ENCODE measurements at regions not wholly inside any gene's neighbourhood (a gene's known extent, or its start where the extent isn't known, plus 50 kb on each side); places are given as distances from the start of the nearest gene placed in this dataset.

DNA sequence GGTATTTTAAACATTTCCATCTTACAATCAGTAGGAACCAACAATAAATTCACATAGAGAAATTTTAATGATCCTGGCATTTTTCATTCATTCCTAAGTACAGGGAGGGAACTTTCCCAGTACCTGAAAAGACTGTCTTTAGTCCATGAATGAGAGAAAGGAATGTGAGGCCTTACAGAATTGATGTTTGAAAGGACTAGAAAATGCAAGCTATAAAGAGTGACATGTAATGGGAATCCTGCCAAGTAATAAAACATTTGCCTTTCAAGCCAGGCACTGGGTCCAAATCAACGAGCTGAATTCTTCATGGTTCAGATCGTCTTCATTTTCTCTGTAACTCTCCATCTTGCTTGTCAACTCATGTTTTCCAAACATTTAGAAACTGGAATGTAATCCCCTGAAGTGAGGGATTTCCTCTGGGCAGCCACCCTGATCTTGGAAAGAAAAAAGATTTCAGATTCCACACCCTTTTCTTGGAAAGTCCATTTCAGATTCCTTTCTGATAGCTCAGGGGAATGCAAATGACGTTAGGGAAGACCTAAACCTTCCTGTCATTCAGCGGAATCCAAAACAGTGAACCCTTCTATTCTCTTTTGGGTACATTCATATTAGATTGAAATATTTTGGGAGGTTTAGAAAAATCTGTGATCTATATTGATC lies 315.8 kb downstream of the SH3GL2 start:
- DNase-seq = no peak

DNA sequence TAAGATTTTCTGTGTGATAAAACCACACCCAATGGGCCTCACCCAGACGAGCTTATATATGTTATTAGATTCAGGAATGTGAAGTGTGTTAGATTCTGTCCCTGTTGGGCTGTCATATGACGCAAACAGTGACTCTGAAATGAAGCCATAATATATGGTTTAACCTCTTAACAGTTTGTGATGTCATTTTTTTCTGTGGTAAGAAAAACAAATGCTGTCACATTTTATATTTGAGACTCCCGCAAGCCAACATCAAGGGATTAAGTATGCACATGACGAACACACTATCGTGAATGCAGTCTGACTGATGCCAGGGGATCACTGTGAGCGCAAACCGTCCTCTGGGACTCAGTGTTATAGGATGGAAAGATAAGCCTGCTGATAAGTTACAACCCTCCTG lies 321.7 kb downstream of the SH3GL2 start:
- DNase-seq = no peak

DNA sequence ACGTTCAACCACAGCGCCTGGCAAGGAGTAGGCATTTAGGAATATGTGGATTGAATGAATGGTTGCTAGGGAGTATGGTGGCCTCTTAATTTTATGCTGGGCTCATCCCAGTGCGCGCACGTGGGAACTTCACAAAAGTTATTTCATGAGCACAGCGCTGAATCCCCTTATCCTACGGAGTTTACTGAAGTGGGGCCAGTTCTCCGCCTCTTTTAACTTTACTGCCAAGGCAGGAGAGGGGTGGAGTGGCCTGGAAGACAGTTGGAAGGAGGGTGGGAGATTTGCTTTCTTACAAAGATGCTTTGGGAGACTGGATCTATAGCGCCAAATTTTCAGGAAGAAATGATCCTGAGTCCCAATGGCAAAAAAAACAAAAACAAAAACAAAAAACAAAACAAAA lies 326.5 kb downstream of the SH3GL2 start:
- no peak for DNase-seq

DNA sequence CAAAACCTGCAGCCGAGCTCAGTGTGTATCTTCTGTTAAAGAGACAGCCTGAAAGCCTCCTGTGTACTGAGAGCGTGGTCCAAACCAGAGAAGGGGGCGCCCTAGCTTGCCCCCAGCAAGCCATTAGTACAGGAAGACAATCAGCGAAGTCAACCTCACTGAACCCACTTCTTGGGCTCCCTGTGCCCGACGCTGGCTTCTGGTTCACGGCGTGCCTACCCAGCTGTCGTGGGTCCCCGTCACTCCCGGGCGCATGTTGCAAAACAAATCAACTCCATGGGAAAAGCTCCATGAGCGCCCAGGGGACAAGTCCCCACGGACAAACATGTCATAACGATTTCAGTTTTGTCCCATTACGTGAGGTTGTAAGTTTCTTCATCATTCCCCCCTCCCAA lies 326.9 kb downstream of the SH3GL2 start:
- DNase-seq = no peak

GRCh38 chr9:17906176-17906840 lies 327.4 kb downstream of the SH3GL2 start:
- DNase-seq = no peak

GRCh38 chr9:17906841-17907778 lies 328.2 kb downstream of the SH3GL2 start:
- no peak for DNase-seq

GRCh38 chr9:17907779-17908508 lies 329.1 kb downstream of the SH3GL2 start:
- DNase-seq = no peak

GRCh38 chr9:17926246-17926645 lies 347.4 kb downstream of the SH3GL2 start:
- no peak for DNase-seq

- no peak for DNase-seq
Measured at GRCh38 chr9:17927616-17928015, 348.8 kb downstream of the SH3GL2 start.

GRCh38 chr9:17928228-17928627 lies 349.4 kb downstream of the SH3GL2 start:
- DNase-seq = no peak

- no peak for DNase-seq
Measured at GRCh38 chr9:17928768-17929167, 349.9 kb downstream of the SH3GL2 start.

- DNase-seq = no peak
Measured at GRCh38 chr9:17929506-17929905, 350.6 kb downstream of the SH3GL2 start.

- no peak for DNase-seq
Measured at GRCh38 chr9:17930071-17930470, 351.2 kb downstream of the SH3GL2 start.

GRCh38 chr9:17936365-17936764 lies 357.5 kb downstream of the SH3GL2 start:
- no peak for DNase-seq

GRCh38 chr9:17938035-17938655 lies 359.3 kb downstream of the SH3GL2 start:
- DNase-seq = no peak

DNA sequence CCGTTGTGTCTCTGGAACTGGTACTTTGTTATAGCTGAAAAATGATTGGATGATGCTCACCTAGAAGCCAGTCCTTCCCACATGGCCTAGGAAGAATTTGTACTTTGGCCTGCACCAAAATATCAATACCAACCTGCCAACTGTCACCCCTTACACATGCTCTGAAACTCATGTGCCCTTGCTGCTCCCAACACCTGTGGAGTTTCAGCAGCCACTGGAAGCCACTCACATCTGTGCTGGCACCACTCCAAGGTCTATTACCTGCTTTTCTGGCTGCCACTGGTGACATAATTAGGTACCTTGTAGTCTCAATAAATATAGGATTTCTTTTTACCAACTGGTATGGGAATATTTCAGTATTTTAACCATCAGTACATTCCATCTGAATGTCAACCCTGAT lies 363.6 kb downstream of the SH3GL2 start:
- no peak for DNase-seq

- DNase-seq = no peak
Measured at GRCh38 chr9:17955409-17955808, 376.5 kb downstream of the SH3GL2 start.

- no peak for DNase-seq
Measured at GRCh38 chr9:17958363-17958762, 379.5 kb downstream of the SH3GL2 start.

GRCh38 chr9:17962747-17963146 lies 383.9 kb downstream of the SH3GL2 start:
- DNase-seq = no peak

- no peak for DNase-seq
Measured at GRCh38 chr9:17963498-17963897, 384.6 kb downstream of the SH3GL2 start.

DNA sequence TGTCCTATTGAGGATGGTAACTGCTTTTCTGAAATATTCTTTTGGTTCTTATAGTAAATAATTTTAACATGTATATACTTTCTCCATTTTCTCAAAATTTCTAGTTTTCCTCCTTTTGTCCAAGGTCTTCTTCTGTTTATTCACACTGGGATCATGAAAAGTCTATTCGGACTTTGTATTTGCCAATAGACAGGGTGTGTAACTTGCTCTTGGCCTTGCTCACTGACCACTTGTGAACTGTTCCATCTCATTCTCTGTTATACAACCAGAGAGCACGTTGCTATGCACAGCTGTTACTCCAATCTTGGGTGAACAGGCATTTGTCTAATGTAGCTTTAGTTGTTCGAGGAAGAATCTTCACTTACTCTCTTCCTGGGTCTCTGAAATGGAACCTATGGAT lies 388.9 kb downstream of the SH3GL2 start:
- no peak for DNase-seq

DNA sequence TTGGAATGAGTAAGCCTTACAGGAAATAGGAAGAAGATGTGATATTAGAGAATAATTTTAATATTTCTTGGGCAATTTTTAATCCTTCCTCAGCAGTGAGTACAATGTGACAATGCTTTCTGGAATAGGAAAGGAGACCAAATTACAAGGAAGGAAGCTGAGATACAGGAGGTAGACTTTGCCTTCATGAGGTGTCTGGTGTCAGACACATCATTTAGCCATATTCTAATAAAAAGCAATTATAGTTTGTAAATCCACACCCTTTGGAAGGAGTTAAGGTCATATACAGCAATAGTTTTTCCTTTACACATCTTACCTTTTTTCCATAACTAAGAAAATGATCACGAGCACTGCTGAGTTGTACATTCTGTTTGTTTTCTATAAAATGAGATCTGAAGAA lies 390.4 kb downstream of the SH3GL2 start:
- no peak for DNase-seq

- no peak for DNase-seq
Measured at GRCh38 chr9:17970277-17970676, 391.4 kb downstream of the SH3GL2 start.

All from NCI-H187 (cell line).